Smooth muscle cell (in vitro differentiated cells): ENCODE measurements at regions not wholly inside any gene's neighbourhood (a gene's known extent, or its start where the extent isn't known, plus 50 kb on each side); places are given as distances from the start of the nearest gene placed in this dataset.
A peak's percentile ranks its signal among the peaks of the same experiment; 100 is the strongest.

Experiments
- DNase-seq: peaks from one replicate; lab custom pipeline; 2025; ENCODE audit not compliant: unreplicated experiment; lab: John Stamatoyannopoulos, UW
- H2AFZ ChIP-seq: fragments of 200-600 bp; sonication (generic); 2 replicates; pipeline ENCODE4 v1.6.0; 2016; ENCODE audit warnings: antibody characterized with exemption, low read depth, mild to moderate bottlenecking
- H3F3A ChIP-seq: fragments of 200-600 bp; sonication (generic); 2 replicates; pipeline ENCODE4 v1.6.0; 2017; ENCODE audit warnings: antibody characterized with exemption, low read depth
- H3K27ac ChIP-seq: fragments of 200-600 bp; sonication (generic); 2 replicates; pipeline ENCODE4 v1.5.1; 2016; ENCODE audit warnings: low read depth, mild to moderate bottlenecking
- H3K27me3 ChIP-seq: fragments of 200-600 bp; sonication (generic); 2 replicates; pipeline ENCODE4 v1.6.1; 2016; ENCODE audit warnings: low read depth, mild to moderate bottlenecking
- H3K36me3 ChIP-seq: fragments of 200-600 bp; sonication (generic); 2 replicates; pipeline ENCODE4 v1.5.1; 2016; ENCODE audit warnings: low read depth
- H3K4me1 ChIP-seq: fragments of 200-600 bp; sonication (generic); 2 replicates; pipeline ENCODE4 v1.5.1; 2016; ENCODE audit warnings: low read depth
- H3K4me2 ChIP-seq: fragments of 200-600 bp; sonication (generic); 2 replicates; pipeline ENCODE4 v1.6.0; 2016; ENCODE audit warnings: mild to moderate bottlenecking
- H3K4me3 ChIP-seq: fragments of 200-600 bp; sonication (generic); 2 replicates; pipeline ENCODE4 v1.5.1; 2016; ENCODE audit warnings: mild to moderate bottlenecking
- H3K79me2 ChIP-seq: fragments of 200-600 bp; sonication (generic); 2 replicates; pipeline ENCODE4 v1.6.0; 2016; ENCODE audit warnings: low read depth, mild to moderate bottlenecking
- H3K9ac ChIP-seq: fragments of 200-600 bp; sonication (generic); 2 replicates; pipeline ENCODE4 v1.6.0; 2016; ENCODE audit warnings: low read depth
- H3K9me3 ChIP-seq: fragments of 200-600 bp; sonication (generic); replicated peaks from 2 replicates; pipeline ENCODE4 v1.5.1; 2016; ENCODE audit warnings: low read depth
- H4K20me1 ChIP-seq: fragments of 200-600 bp; sonication (generic); 2 replicates; pipeline ENCODE4 v1.6.0; 2016; ENCODE audit warnings: low read depth
- WGBS: methylation state at CpG from one replicate; pipeline ENCODE4 v1.1.7; 2016; ENCODE audit warnings: low lambda C conversion rate; 5-methylcytosine and 5-hydroxymethylcytosine counted together
- TF ChIP-seq, protein P1 (sequence below): fragments of 200-600 bp; sonication (generic); IDR thresholded peaks from 2 replicates; pipeline ENCODE4 v1.5.1; 2017; ENCODE audit warnings: borderline replicate concordance, mild to moderate bottlenecking, antibody characterized with exemption; ENCODE audit not compliant: insufficient read depth, poor library complexity, severe bottlenecking

DNA sequence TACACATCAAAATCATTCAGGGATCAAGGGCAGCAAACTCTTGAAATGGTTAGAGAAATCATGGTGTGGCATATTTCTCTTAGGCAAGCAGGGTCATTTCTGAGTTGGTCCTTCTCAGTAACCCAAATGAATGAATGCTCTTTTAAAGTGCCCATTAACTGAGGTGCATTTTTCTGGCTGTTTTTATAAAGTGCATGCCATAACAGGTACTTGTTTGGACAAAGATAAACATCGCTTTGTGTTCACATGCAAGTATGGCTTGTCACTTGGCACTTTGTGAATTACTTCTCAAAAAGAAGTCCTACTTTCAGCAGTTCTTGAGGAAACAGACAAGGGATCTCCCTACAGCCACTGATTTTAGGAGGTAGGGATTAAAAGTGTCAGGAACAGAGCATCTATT is 64.8 kb upstream of the IFNE start:
- Histone ChIP-seq H3K9me3 (no peaks in the 10 kb centered on the region), H4K20me1 (peaks cover 56% of the 10 kb centered on the region), H3K27me3 (no peaks in the 10 kb centered on the region), H3K4me3 (no peak overlapping the region), H3F3A (peaks cover 15% of the 10 kb centered on the region), H3K27ac (peak overlapping the region; percentile 59), H2AFZ (no peak overlapping the region), H3K36me3 (peaks cover 10% of the 10 kb centered on the region), H3K4me2 (no peak overlapping the region), H3K9ac (no peak overlapping the region), H3K79me2 (peaks cover 100% of the 10 kb centered on the region), H3K4me1 (peaks cover 10% of the 10 kb centered on the region)
- TF ChIP-seq, protein P1, sequence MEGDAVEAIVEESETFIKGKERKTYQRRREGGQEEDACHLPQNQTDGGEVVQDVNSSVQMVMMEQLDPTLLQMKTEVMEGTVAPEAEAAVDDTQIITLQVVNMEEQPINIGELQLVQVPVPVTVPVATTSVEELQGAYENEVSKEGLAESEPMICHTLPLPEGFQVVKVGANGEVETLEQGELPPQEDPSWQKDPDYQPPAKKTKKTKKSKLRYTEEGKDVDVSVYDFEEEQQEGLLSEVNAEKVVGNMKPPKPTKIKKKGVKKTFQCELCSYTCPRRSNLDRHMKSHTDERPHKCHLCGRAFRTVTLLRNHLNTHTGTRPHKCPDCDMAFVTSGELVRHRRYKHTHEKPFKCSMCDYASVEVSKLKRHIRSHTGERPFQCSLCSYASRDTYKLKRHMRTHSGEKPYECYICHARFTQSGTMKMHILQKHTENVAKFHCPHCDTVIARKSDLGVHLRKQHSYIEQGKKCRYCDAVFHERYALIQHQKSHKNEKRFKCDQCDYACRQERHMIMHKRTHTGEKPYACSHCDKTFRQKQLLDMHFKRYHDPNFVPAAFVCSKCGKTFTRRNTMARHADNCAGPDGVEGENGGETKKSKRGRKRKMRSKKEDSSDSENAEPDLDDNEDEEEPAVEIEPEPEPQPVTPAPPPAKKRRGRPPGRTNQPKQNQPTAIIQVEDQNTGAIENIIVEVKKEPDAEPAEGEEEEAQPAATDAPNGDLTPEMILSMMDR, result no peak
- DNase-seq, result no peak
- WGBS, result 80% methylated on average over 1 of the region's 1 CpG

DNA sequence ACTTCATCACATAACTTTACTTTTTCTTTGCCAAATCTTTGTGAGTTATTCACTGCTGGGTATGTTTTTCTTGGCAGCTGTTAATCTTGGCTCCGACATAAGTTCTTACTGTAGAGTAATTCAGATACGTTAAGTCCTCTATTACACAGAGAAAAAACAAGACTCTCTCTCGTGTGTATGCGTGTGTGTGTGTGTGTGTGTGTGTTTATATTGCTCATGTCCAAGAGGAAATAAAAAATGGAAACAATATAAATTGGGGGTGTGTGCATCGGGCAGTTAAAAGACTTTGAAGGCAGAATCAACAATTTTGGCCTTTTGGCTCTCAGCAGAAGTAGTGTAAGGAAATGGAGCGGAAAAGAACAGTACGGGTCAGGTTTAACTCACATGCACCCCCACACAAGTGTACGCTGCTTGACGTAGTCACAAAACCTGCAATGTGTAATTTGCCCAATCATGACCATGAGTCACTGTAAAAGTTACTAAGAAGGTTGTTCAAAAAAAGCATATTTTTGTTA is 67.2 kb upstream of the IFNE start:
- peaks cover 19% of the 10 kb centered on the region for H3K4me1 ChIP-seq
- no peak for DNase-seq
- H3K4me2 ChIP-seq, result peak overlapping the region; percentile 54
- peaks cover 100% of the 10 kb centered on the region for H3K79me2 ChIP-seq
- H3K9ac ChIP-seq, result peak overlapping the region; percentile 32
- no peak overlapping the region for H3K4me3 ChIP-seq
- peaks cover 6% of the 10 kb centered on the region for H3K36me3 ChIP-seq
- H4K20me1 ChIP-seq, result peaks cover 58% of the 10 kb centered on the region
- H3K27me3 ChIP-seq, result no peaks in the 10 kb centered on the region
- peak overlapping the region; percentile 59 for H3K27ac ChIP-seq
- no peaks in the 10 kb centered on the region for H3F3A ChIP-seq
- TF ChIP-seq, protein P1, result no peak
- H2AFZ ChIP-seq, result no peak overlapping the region
- H3K9me3 ChIP-seq, result no peaks in the 10 kb centered on the region
- WGBS, result 50% methylated on average over 9 of the region's 9 CpGs

DNA sequence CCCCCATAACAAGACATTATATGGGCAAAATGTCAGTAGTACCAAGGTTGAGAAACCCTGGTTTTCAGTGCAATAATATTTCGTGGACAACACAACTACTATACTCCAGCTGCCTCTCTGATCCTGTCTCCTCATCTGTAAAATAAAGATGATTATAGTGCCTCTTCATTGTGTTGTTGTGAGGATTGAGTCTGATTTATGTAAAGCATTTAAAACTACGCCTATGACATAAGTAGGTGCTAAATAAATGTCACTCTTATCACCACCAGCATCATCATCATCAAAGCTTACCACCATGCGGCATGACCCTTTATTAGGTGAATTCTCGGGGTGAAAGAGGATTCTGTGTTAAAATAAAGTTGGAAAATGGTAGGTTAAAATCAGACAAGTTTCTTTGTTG is 67.8 kb upstream of the IFNE start:
- H3K27me3 ChIP-seq, result no peaks in the 10 kb centered on the region
- no peak overlapping the region for H3K4me3 ChIP-seq
- H3K79me2 ChIP-seq, result peaks cover 100% of the 10 kb centered on the region
- H2AFZ ChIP-seq, result no peak overlapping the region
- peak overlapping the region; percentile 54 for H3K4me2 ChIP-seq
- H3K9ac ChIP-seq, result peak overlapping the region; percentile 32
- H3F3A ChIP-seq, result no peaks in the 10 kb centered on the region
- no peaks in the 10 kb centered on the region for H3K9me3 ChIP-seq
- H3K27ac ChIP-seq, result peak overlapping the region; percentile 59
- no peak for DNase-seq
- peaks cover 52% of the 10 kb centered on the region for H4K20me1 ChIP-seq
- TF ChIP-seq, protein P1, result no peak
- H3K36me3 ChIP-seq, result peaks cover under 1% of the 10 kb centered on the region
- peaks cover 19% of the 10 kb centered on the region for H3K4me1 ChIP-seq
- 88% methylated on average over 4 of the region's 4 CpGs for WGBS

DNA sequence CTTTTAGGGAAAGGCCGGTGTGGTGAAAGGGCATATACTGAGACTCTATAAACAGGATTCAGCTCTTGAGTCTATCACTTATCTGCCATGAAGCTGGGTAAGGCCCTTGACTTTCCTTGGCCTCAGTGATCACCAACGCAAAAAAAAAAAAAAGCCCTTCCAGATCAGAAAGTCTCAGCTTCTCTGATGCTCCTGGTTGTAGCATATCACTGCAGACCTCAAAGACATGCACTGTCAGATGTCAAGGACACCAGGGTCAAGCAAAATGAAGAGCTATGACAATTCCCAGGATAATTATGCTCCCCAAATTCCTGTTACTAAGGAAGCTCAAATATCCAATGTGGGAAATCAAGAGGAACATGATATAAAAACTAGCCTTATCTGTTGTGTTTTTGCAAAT is 68.3 kb upstream of the IFNE start:
- Histone ChIP-seq H3K4me2 (peak overlapping the region; percentile 54), H4K20me1 (peaks cover 47% of the 10 kb centered on the region), H3K36me3 (no peaks in the 10 kb centered on the region), H3K9ac (no peak overlapping the region), H2AFZ (no peak overlapping the region), H3K4me1 (peaks cover 20% of the 10 kb centered on the region), H3K4me3 (no peak overlapping the region), H3K27me3 (no peaks in the 10 kb centered on the region), H3K27ac (peak overlapping the region; percentile 59), H3F3A (no peaks in the 10 kb centered on the region), H3K79me2 (peaks cover 100% of the 10 kb centered on the region), H3K9me3 (no peaks in the 10 kb centered on the region)
- DNase-seq, result no peak
- 78% methylated on average over 2 of the region's 2 CpGs for WGBS
- TF ChIP-seq, protein P1, result no peak
